RWPE1 (cell line): ENCODE measurements at regions not wholly inside any gene's neighbourhood (a gene's known extent, or its start where the extent isn't known, plus 50 kb on each side); places are given as distances from the start of the nearest gene placed in this dataset.

ENCODE experiments used
- CTCF ChIA-PET: fragments of 350-600 bp; sonication (Branson Sonifier 250); formaldehyde crosslinking; extraction: SDS; loops from one replicate; lab custom pipeline; 2021; lab: Yijun Ruan, JAX
- POLR2A ChIA-PET: fragments of 400-600 bp; formaldehyde crosslinking; extraction: SDS; loops from one replicate; lab custom pipeline; 2020; ENCODE audit warnings: antibody characterized with exemption; ENCODE audit not compliant: low non-redundant PET; lab: Yijun Ruan, JAX
- DNase-seq: peaks from one replicate; pipeline ENCODE4 v3.0.0; 2012; ENCODE audit warnings: low spot score
- H3K27ac ChIP-seq: fragments of 450-650 bp; 2 replicates; pipeline ENCODE4 v1.5.1; 2017
- CTCF ChIP-seq: fragments of 450-650 bp; conservative IDR thresholded peaks from 2 replicates; pipeline ENCODE4 v1.5.1; 2017; ENCODE audit warnings: low read depth, mild to moderate bottlenecking

GRCh38 chr11:70851907-70852306, 400.5 kb downstream of the SHANK2 start:
- CTCF ChIA-PET: interaction anchor here (0.6 kb wide), 1 partner anchor 12 kb away, joined by 3 read pairs; no protein-coding TSS in a partner anchor
- TF ChIP-seq CTCF: no peak
- POLR2A ChIA-PET: no interaction called here
- H3K27ac ChIP-seq: no peak overlapping the region
- no peak for DNase-seq

GRCh38 chr11:70853068-70853769, 399.2 kb downstream of the SHANK2 start:
- CTCF ChIA-PET: no interaction called here
- POLR2A ChIA-PET: no interaction called here
- DNase-seq: no peak

GRCh38 chr11:70853770-70854108, 398.6 kb downstream of the SHANK2 start:
- H3K27ac ChIP-seq: no peak overlapping the region
- POLR2A ChIA-PET: no interaction called here
- TF ChIP-seq CTCF: no peak
- DNase-seq: no peak
- CTCF ChIA-PET: no interaction called here

More at GRCh38 chr11:70853068-70853769, 399.2 kb downstream of the SHANK2 start:
- TF ChIP-seq CTCF: no peak
- no peak overlapping the region for H3K27ac ChIP-seq

GRCh38 chr11:70854201-70854600, 398.2 kb downstream of the SHANK2 start:
- CTCF ChIA-PET: interaction anchor here (0.7 kb wide), 1 partner anchor 8 kb away, joined by 3 read pairs; no protein-coding TSS in a partner anchor
- no peak overlapping the region for H3K27ac ChIP-seq
- DNase-seq: no peak

GRCh38 chr11:70854901-70855556, 397.3 kb downstream of the SHANK2 start:
- ChIA-PET CTCF (no interaction called here), POLR2A (no interaction called here)
- no peak for TF ChIP-seq CTCF
- no peak for DNase-seq
- no peak overlapping the region for H3K27ac ChIP-seq

More at GRCh38 chr11:70854201-70854600, 398.2 kb downstream of the SHANK2 start:
- POLR2A ChIA-PET: no interaction called here
- no peak for TF ChIP-seq CTCF

GRCh38 chr11:70857894-70858293, 394.5 kb downstream of the SHANK2 start:
- no peak overlapping the region for H3K27ac ChIP-seq
- CTCF ChIA-PET: no interaction called here
- TF ChIP-seq CTCF: no peak
- DNase-seq: no peak
- POLR2A ChIA-PET: no interaction called here
